ENCODE measurements at regions not wholly inside any gene's neighbourhood (a gene's known extent, or its start where the extent isn't known, plus 50 kb on each side); places are given as distances from the start of the nearest gene placed in this dataset.

DNA sequence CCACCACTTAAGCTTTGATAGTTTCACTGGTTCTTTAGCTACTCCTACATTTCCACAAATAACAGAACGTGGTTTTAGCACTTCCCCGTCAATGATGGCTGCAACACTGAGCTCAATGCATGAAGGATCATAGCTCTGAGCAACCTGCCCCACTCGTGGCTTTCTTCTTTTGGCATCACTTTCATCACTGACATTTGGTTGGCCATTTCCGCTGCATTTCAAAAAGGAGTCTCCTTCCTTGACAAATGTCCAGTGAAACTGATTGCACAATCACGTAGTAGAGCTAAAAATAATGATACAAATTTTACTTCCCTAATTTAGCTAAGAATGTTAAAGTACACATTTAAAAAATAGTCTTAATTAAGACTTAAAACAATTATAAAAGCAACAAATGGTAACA is 205.2 kb upstream of the HDAC4 start:
- TF ChIP-seq GATA3 (IDR thresholded peaks at IDR 0.05; ENCODE audit: low read depth, low read length) (no peak), GATA2 (IDR thresholded peaks at IDR 0.05; ENCODE audit: low read depth, low read length) (no peak)

Measured in SH-SY5Y (cell line).